Mammary epithelial cell (primary cell): ENCODE measurements at regions not wholly inside any gene's neighbourhood (a gene's known extent, or its start where the extent isn't known, plus 50 kb on each side); places are given as distances from the start of the nearest gene placed in this dataset.
"Not testable (repeated sequence)": the region's sequence is repeated elsewhere in the genome, so short reads cannot be mapped to it uniquely, and the experiment has no call there.

Experiments
- CTCF ChIP-seq, 2 donors: IDR thresholded peaks in 1 of 2; conservative IDR thresholded peaks in 1 of 2; 2 replicates each; pipeline ENCODE4 v1.5.1; 2011 to 2012; ENCODE audit warnings: inconsistent platforms in 2 of 2, low read length in 2 of 2, mild to moderate bottlenecking in 2 of 2, control low read depth in 1 of 2, low read depth in 1 of 2; ENCODE audit not compliant: insufficient read depth in 1 of 2; ENCODE audit errors: extremely low read depth in 1 of 2
- EZH2 ChIP-seq: IDR thresholded peaks from 2 replicates; pipeline ENCODE4 v1.6.1; 2012; ENCODE audit warnings: low read length, inconsistent platforms, borderline replicate concordance

- not testable (repeated sequence) for TF ChIP-seq CTCF (conservative IDR thresholded peaks at IDR 0.05 in 1 of 2, IDR thresholded peaks at IDR 0.05 in 1 of 2; ENCODE audit: extremely low read depth in 1 of 2, insufficient read depth in 1 of 2, low read depth in 1 of 2, low read length in 2 of 2); EZH2
These were observed 175.2 kb upstream of the PLGLB1 start for GRCh38 chr2:87196720-87197388.
